Effector CD8-positive, alpha-beta T cell (primary cell): ENCODE measurements at regions not wholly inside any gene's neighbourhood (a gene's known extent, or its start where the extent isn't known, plus 50 kb on each side); places are given as distances from the start of the nearest gene placed in this dataset.

ENCODE experiments used
- DNase-seq: peaks from one replicate; lab custom pipeline; 2025; lab: John Stamatoyannopoulos, UW

- DNase-seq, result no peak
These were observed 342.4 kb upstream of the AJAP1 start for GRCh38 chr1:4312024-4312423.

GRCh38 chr1:4315202-4315601 is 339.2 kb upstream of the AJAP1 start:
- no peak for DNase-seq

GRCh38 chr1:4317207-4317606 is 337.2 kb upstream of the AJAP1 start:
- no peak for DNase-seq

- DNase-seq, result no peak
These were observed 335.7 kb upstream of the AJAP1 start for GRCh38 chr1:4318720-4319119.

- DNase-seq, result no peak
These were observed 334.9 kb upstream of the AJAP1 start for GRCh38 chr1:4319496-4319895.

- no peak for DNase-seq
These were observed 331.5 kb upstream of the AJAP1 start for GRCh38 chr1:4322881-4323280.

- no peak for DNase-seq
These were observed 331.1 kb upstream of the AJAP1 start for GRCh38 chr1:4323309-4323708.

GRCh38 chr1:4324525-4324924 is 329.9 kb upstream of the AJAP1 start:
- no peak for DNase-seq

- no peak for DNase-seq
These were observed 327.3 kb upstream of the AJAP1 start for GRCh38 chr1:4327142-4327541.

GRCh38 chr1:4328402-4329071 is 325.9 kb upstream of the AJAP1 start:
- DNase-seq, result no peak

GRCh38 chr1:4330805-4331766 is 323.3 kb upstream of the AJAP1 start:
- no peak for DNase-seq

- no peak for DNase-seq
These were observed 322.6 kb upstream of the AJAP1 start for GRCh38 chr1:4331767-4332163.

GRCh38 chr1:4336507-4336906 is 317.9 kb upstream of the AJAP1 start:
- no peak for DNase-seq

- DNase-seq, result no peak
These were observed 313.0 kb upstream of the AJAP1 start for GRCh38 chr1:4341421-4341820.

GRCh38 chr1:4344065-4344732 is 310.2 kb upstream of the AJAP1 start:
- no peak for DNase-seq

GRCh38 chr1:4345094-4345493 is 309.3 kb upstream of the AJAP1 start:
- no peak for DNase-seq

- DNase-seq, result no peak
These were observed 308.3 kb upstream of the AJAP1 start for GRCh38 chr1:4346131-4346530.

- no peak for DNase-seq
These were observed 303.0 kb upstream of the AJAP1 start for GRCh38 chr1:4351453-4351852.

- DNase-seq, result no peak
These were observed 301.1 kb upstream of the AJAP1 start for GRCh38 chr1:4353090-4353856.

- no peak for DNase-seq
These were observed 298.6 kb upstream of the AJAP1 start for GRCh38 chr1:4355839-4356238.

GRCh38 chr1:4362314-4363044 is 291.9 kb upstream of the AJAP1 start:
- DNase-seq, result no peak
